ENCODE measurements at regions not wholly inside any gene's neighbourhood (a gene's known extent, or its start where the extent isn't known, plus 50 kb on each side); places are given as distances from the start of the nearest gene placed in this dataset.

GRCh38 chr6:156648616-156649015 is 128.6 kb upstream of the ARID1B start:
- DNase-seq (ENCODE audit: low spot score) = no peak

- no peak for DNase-seq (ENCODE audit: low spot score)
These were observed 129.2 kb upstream of the ARID1B start for GRCh38 chr6:156647991-156648390.

GRCh38 chr6:156647140-156647784 is 129.9 kb upstream of the ARID1B start:
- DNase-seq (ENCODE audit: low spot score) = no peak

GRCh38 chr6:156646496-156646895 is 130.7 kb upstream of the ARID1B start:
- DNase-seq (ENCODE audit: low spot score) = no peak

- DNase-seq (ENCODE audit: low spot score) = no peak
These were observed 132.1 kb upstream of the ARID1B start for GRCh38 chr6:156645097-156645496.

GRCh38 chr6:156639009-156639721 is 138.0 kb upstream of the ARID1B start:
- no peak for DNase-seq (ENCODE audit: low spot score)

GRCh38 chr6:156638581-156638980 is 138.6 kb upstream of the ARID1B start:
- DNase-seq (ENCODE audit: low spot score) = no peak

GRCh38 chr6:156634951-156635371 is 142.2 kb upstream of the ARID1B start:
- DNase-seq (ENCODE audit: low spot score) = no peak

- DNase-seq (ENCODE audit: low spot score) = no peak
These were observed 143.1 kb upstream of the ARID1B start for GRCh38 chr6:156634048-156634447.

- no peak for DNase-seq (ENCODE audit: low spot score)
These were observed 143.9 kb upstream of the ARID1B start for GRCh38 chr6:156633291-156633690.

GRCh38 chr6:156630613-156631302 is 146.4 kb upstream of the ARID1B start:
- DNase-seq (ENCODE audit: low spot score) = no peak

GRCh38 chr6:156628805-156629204 is 148.4 kb upstream of the ARID1B start:
- DNase-seq (ENCODE audit: low spot score) = no peak

GRCh38 chr6:156627524-156627923 is 149.7 kb upstream of the ARID1B start:
- DNase-seq (ENCODE audit: low spot score) = no peak

- DNase-seq (ENCODE audit: low spot score) = no peak
These were observed 155.0 kb upstream of the ARID1B start for GRCh38 chr6:156622185-156622584.

- no peak for DNase-seq (ENCODE audit: low spot score)
These were observed 156.8 kb upstream of the ARID1B start for GRCh38 chr6:156620331-156620730.

- no peak for DNase-seq (ENCODE audit: low spot score)
These were observed 158.5 kb upstream of the ARID1B start for GRCh38 chr6:156618600-156619205.

- DNase-seq (ENCODE audit: low spot score) = no peak
These were observed 159.2 kb upstream of the ARID1B start for GRCh38 chr6:156617941-156618340.

GRCh38 chr6:156617376-156617775 is 159.8 kb upstream of the ARID1B start:
- DNase-seq (ENCODE audit: low spot score) = no peak

- no peak for DNase-seq (ENCODE audit: low spot score)
These were observed 160.7 kb upstream of the ARID1B start for GRCh38 chr6:156616495-156616894.

GRCh38 chr6:156613996-156614395 is 163.2 kb upstream of the ARID1B start:
- no peak for DNase-seq (ENCODE audit: low spot score)

GRCh38 chr6:156612361-156612760 is 164.8 kb upstream of the ARID1B start:
- DNase-seq (ENCODE audit: low spot score) = no peak

- no peak for DNase-seq (ENCODE audit: low spot score)
These were observed 175.2 kb upstream of the ARID1B start for GRCh38 chr6:156602066-156602385.
